ENCODE measurements at regions not wholly inside any gene's neighbourhood (a gene's known extent, or its start where the extent isn't known, plus 50 kb on each side); places are given as distances from the start of the nearest gene placed in this dataset.

DNA sequence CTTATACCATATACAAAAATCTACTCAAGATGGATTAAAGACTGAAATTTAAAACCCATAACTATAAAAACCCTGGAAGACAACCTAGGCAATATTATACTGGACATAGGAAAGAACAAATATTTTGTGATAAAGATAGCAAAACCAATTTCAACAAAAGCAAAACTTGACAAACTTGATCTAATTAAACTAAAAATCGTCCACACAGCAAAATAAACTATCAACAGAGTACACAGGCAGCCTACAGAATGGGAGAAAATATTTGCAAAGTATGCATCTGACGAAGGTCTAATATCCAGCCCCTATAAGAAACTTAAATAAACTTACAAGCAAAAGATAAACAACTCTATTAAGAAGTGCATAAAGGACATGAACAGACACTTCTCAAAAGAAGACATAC lies 240.1 kb downstream of the HGF start:
- no peak for DNase-seq (ENCODE audit: low read depth)

DNA sequence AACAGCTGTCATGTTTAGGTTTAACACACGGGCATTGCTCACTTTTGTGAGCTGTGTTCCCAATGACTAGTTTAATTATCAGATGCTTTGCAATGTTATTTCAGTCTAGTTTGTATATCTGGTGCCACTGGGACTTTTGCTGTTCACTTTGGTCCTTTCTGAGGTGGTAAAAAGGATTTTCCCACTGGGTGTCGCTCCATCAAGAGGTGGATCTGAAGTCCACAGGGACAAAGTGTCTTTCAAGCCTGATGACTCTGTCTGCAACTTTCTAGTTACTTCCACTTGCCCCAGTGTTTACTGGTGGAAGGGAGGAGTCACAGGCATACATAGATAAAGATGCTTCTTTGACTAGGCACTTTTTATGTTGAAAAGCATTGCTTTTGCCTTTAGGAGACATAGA lies 242.2 kb downstream of the HGF start:
- no peak for DNase-seq (ENCODE audit: low read depth)

DNA sequence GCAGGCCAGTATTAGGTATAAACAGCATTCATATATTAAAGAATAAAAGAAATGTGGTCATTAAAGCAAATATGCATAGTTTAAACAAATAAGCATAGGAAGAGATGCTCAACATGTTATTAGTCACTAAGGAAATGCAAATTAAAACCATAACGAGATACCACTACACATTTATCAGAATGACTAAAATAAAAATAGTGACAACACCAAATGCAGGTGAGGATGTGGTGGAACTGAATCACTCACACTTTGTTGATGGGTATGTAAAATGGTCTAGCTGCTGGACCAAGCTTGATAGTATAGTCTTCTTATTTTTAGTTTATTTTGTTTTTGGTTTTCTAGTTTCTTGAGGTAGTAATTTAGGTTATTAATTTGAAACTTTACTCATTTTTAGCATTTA lies 242.9 kb downstream of the HGF start:
- no peak for DNase-seq (ENCODE audit: low read depth)

GRCh38 chr7:81525841-81526240 lies 244.0 kb downstream of the HGF start:
- no peak for DNase-seq (ENCODE audit: low read depth)

DNA sequence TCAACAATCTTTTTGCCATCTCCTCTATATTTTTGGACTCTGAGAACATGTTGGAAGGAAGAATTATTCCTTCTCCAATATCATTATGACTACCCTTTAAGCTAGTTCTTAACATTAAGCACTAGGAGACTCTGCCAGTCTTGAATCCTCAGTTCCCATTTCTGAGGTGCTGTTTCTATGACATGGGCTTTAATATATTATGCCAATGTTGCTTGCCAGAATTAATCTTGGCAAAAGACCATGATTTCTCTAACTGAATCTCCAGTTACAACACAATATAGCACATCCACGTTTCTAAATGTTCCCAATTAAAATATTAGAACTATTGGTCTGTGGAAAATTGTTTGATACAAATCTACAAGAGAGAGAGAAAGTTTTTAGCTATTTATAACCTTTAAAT lies 250.0 kb downstream of the HGF start:
- DNase-seq (ENCODE audit: low read depth) = no peak

- no peak for DNase-seq (ENCODE audit: low read depth)
These were observed 252.9 kb downstream of the HGF start for GRCh38 chr7:81516898-81517297.

DNA sequence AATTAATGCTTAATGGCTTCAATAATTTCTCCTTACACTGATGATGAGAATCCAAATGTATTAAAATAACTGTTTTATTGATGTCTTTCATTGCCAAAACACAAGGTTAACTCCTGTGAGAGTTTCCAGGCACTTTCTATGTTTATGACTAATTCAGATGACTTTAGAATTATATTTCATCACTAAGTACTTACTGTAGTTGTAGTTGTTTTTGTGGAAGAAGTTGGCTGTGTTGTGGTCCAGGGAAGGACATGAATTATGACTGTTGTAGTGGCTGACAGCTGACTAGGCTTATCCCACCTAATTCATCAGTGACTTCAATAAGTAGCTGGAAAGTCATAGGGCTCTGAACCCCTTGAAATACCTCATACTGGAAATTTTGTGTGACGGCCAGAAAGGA lies 254.8 kb downstream of the HGF start:
- DNase-seq (ENCODE audit: low read depth) = no peak

DNA sequence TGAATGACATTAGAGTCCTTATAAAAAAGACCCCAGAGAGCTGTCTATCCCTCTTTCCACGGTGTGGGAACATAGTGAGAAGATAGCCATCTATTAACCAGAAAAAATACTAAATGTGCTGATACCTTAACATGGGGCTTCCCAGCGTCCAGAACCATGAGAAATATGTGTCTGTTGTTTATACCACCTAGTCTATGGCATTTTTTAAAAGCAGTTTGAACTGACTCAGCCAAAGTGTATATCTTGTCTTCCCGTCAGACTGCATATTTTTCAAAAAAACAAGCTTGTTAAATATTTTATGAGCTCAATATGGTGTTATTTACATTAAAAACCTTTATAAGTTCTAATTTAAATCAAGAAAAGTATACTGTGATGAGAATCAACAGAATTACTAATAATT lies 255.3 kb downstream of the HGF start:
- no peak for DNase-seq (ENCODE audit: low read depth)

GRCh38 chr7:81510122-81510521 lies 259.7 kb downstream of the HGF start:
- no peak for DNase-seq (ENCODE audit: low read depth)

- DNase-seq (ENCODE audit: low read depth) = no peak
These were observed 262.6 kb downstream of the HGF start for GRCh38 chr7:81507221-81507620.

DNA sequence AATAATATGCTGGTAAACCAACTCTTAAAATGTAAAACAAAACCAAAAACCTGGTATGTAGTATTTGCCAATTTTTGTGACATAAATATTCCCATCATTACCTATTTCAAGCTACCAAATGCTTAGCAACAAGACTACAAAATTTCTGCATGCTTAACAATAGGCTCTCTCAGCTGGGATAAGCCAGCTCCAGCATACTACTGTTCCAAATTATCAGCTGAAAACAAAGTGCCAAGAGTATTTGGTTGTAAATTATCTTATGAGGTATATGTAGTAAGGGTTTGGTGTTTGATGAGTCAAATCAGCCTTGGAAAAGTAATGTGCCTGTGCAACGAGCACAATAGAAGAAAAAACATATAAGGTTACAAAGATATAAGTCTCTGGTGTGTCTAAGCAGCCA lies 263.2 kb downstream of the HGF start:
- no peak for DNase-seq (ENCODE audit: low read depth)

DNA sequence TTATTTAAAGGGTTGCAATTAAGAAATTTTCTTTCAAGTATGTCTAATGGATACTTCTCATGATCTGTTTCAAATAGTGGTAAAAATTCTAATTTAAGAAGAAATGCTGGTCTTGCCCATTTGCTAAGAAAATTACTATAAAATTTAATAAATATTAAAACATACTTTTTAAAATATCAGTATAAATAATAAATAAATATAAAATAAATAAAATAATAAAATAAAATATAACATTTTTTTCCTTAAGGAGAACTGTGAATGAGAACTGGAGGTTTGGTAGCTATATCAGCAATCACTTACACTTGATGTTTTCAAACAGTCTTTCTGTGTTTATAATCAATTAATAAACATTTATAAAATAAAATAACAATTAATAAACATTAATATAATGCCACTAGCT lies 266.1 kb downstream of the HGF start:
- no peak for DNase-seq (ENCODE audit: low read depth)

- no peak for DNase-seq (ENCODE audit: low read depth)
These were observed 266.5 kb downstream of the HGF start for GRCh38 chr7:81503336-81503735.

DNA sequence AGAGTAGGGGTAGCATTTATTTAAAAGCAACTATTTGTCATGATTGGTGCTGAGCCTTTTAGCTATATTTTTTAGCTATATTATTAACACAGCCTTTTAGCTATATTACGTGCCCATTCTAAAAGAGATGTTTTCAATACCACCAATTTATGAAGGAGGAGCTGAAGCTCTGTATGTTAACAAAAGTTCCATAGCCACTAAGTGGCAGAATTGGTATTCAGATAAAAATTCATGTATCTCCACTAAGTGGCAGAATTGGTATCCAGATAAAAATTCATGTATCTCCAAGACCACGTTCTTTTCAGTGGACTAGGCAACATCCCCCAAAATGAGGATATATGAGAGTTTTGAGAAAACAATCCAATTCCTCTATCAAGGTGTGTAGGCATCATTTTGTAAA lies 268.6 kb downstream of the HGF start:
- DNase-seq (ENCODE audit: low read depth) = no peak

- no peak for DNase-seq (ENCODE audit: low read depth)
These were observed 269.2 kb downstream of the HGF start for GRCh38 chr7:81500631-81501030.

DNA sequence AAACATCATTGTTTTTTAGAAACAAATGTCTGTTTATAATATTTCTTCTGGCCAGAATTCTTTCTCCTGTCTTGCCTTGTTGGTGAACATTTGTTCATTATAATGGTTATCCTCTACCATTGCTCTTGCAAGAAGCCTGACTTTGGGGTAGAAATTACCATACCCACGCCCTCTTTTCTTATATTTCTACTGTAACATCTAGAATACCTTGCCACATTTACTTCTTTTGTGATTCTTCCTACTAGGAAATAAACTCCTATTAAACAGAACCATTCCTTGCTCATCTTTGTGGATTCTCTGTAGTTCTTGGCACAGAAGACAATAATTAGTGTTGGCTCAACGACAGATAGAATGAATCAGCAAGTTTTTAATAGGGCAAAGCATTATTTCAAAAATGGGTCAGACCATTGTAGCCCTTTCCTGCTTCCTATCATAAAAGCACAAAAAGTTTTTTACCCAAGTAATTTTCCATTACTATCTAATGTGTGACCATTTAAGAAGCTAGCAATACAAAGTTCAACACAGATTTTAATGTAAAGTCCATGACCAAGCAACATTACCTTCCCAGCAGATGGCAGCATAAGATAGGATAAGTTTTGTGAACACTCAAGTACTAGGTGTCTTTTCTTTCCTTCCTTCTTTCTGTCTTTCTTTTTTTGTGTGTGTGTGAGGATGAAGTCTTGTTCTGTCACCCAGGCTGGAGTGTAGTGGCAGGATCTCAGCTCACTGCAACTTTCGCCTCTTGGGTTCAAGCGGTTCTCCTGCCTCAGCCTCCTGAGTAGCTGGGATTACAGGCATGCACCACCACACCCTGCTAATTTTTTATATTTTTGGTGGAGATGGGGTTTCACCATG lies 270.4 kb downstream of the HGF start:
- DNase-seq (ENCODE audit: low read depth) = no peak

DNA sequence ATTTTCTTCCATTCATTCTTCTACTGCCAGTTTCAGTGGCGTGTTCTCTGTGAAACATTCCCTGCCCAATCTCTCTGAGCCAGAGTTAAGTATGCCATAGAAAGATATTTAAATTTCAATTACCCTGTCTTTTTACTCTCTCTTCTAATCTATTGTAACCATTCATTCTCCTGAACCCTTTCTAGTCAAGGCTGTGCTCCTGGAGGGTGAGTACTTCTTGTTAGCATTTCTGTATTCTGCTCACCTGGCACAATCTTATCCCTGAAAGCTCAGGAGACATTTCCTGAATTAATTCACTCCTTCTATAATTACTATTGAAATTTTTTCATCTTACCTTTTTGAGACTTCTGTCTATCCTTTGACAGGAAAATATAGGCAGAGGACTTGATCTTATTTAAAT lies 271.7 kb downstream of the HGF start:
- no peak for DNase-seq (ENCODE audit: low read depth)

- no peak for DNase-seq (ENCODE audit: low read depth)
These were observed 276.9 kb downstream of the HGF start for GRCh38 chr7:81492910-81493309.

DNA sequence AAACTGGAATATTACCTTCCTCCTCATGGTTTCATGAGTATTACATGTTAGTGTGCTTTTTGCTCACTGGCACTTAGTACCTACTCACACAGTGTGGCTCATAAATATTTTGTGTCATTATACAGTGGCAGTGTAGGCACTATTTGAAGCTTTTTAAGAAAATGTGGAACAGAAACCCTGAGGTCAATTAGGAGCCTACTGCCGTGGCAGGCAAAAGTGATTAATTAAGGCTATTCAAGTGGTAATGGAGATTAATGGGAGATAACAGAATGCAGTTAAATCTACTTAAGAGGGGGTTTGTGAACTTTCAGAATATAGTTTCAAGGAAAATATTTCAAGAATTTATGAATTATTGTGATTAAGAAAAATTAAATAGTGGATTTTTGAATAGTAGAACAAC lies 277.6 kb downstream of the HGF start:
- no peak for DNase-seq (ENCODE audit: low read depth)

GRCh38 chr7:81491573-81491972 lies 278.3 kb downstream of the HGF start:
- DNase-seq (ENCODE audit: low read depth) = no peak

DNA sequence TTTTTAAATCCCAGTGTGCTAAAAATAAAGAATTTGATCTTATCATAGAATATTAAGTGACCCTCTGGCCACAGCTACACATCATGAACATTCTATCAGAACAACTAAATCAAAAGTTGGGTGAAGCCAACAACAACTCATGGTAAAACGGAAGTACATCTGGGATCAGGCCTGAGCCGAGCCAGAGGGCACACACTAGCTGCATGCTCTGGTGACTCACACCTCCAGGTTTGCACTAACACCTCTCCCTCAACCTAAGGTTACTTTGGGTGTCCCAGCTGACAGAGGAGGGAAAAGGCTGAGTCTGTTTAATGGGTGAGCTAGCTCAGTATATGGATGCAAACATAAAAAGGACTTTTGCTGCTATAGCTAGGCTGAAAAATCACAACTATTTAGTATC lies 281.6 kb downstream of the HGF start:
- DNase-seq (ENCODE audit: low read depth) = no peak

DNA sequence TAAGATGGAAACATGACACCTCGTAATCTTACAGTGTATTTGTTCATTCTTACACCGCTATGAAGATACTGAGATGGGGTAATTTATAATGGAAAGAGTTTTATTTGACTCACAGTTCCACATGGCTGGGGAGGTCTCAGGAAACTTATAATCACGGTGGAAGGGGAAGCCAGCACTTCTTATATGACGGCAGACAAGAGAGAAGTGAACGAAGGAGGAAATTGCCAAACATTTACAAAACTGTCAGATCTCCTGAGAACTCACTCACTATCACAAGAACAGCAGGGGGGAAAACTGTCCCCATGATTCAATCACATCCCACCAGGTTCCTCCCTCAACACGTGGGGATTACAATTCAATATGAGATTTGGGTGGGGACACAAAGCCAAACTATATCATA lies 282.3 kb downstream of the HGF start:
- DNase-seq (ENCODE audit: low read depth) = no peak

DNA sequence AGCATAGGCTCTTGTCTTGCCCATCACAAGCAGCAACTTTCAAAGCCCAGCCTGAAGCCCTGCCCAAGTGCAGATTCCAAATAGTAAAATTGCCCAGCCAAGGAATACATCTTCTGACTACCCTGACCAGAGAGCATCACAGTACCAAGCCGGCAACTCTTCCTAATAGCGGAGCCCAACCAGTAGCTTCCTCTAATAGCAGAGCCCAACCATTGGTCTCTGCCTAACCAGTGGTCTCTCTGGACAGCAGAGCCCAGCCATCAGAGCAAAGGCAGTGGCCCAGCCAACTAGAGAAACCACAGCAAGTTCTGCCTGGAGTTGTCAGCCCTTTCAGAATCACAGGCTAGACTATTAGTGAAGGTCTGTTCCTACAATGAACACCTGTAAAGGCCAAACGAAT lies 285.6 kb downstream of the HGF start:
- no peak for DNase-seq (ENCODE audit: low read depth)

- no peak for DNase-seq (ENCODE audit: low read depth)
These were observed 287.2 kb downstream of the HGF start for GRCh38 chr7:81482600-81483186.
